ENCODE measurements at regions not wholly inside any gene's neighbourhood (a gene's known extent, or its start where the extent isn't known, plus 50 kb on each side); places are given as distances from the start of the nearest gene placed in this dataset.

- no peak for TF ChIP-seq CTCF (IDR thresholded peaks at IDR 0.05)
- no peak for TF ChIP-seq POLR2A (IDR thresholded peaks at IDR 0.05)
These were observed 108.2 kb downstream of the SKIDA1 start for GRCh38 chr10:21417172-21417712.
